ENCODE measurements at regions not wholly inside any gene's neighbourhood (a gene's known extent, or its start where the extent isn't known, plus 50 kb on each side); places are given as distances from the start of the nearest gene placed in this dataset.

DNA sequence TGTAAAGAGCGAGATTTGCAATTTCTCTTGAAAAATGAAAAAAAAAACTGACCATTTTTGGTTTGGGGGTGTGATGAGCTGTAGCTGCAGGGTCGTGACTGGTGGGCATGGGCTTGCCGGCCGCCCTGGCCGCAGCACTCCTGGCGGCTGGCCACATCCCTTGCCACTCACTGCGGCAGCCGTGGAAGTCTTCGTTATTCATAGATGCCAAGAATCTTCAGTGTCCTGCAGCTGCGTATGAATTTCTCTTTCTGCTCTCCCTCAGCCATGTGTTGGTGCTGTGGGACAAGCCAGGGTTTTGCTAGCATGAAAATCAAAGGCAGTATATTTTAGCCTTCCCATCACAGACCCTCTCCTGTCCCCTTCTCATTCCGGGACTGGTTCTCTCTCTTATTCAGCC, 151.7 kb upstream of the TSHZ3 start:
- no peak overlapping the region for H2BK120ac ChIP-seq (ENCODE audit: insufficient read depth, low read length, poor library complexity)
- H3K14ac ChIP-seq (ENCODE audit: low read length) = no peak overlapping the region
- H2AK5ac ChIP-seq (ENCODE audit: low read length) = no peak overlapping the region
- no peak overlapping the region for H3K27ac ChIP-seq (ENCODE audit: low read depth, low read length)
- WGBS (ENCODE audit: extremely low coverage, insufficient coverage, insufficient read length) = no CpG with 5 or more reads among the region's 11 CpGs
- no peak overlapping the region for H4K12ac ChIP-seq (ENCODE audit: low read depth, low read length)
- no peak for DNase-seq
- no peaks in the 10 kb centered on the region for H3K27me3 ChIP-seq (ENCODE audit: insufficient read depth, low read length)
- no peak overlapping the region for H2BK5ac ChIP-seq (ENCODE audit: low read depth, low read length, poor library complexity)
- H3K36me3 ChIP-seq (ENCODE audit: control insufficient read depth in 1 of 2, insufficient read depth in 2 of 2, low read length in 2 of 2) = no peaks in the 10 kb centered on the region
- peaks cover 5% of the 10 kb centered on the region for H3K9me3 ChIP-seq (ENCODE audit: insufficient read depth, low read depth, low read length)
- H2BK12ac ChIP-seq (ENCODE audit: low read length) = no peak overlapping the region
- H3K4me3 ChIP-seq (ENCODE audit: low read depth, low read length) = no peak overlapping the region
- H4K8ac ChIP-seq (ENCODE audit: low read depth, low read length) = no peak overlapping the region
- no peak overlapping the region for H3K9ac ChIP-seq (ENCODE audit: low read length)
- H3K4ac ChIP-seq (ENCODE audit: low read depth, low read length) = no peak overlapping the region
- H3K4me1 ChIP-seq (ENCODE audit: control insufficient read depth in 1 of 2, insufficient read depth in 2 of 2, low read length in 2 of 2) = no peaks in the 10 kb centered on the region
- H3K79me1 ChIP-seq (ENCODE audit: low read length) = no peaks in the 10 kb centered on the region
- no peaks in the 10 kb centered on the region for H3K79me2 ChIP-seq (ENCODE audit: control insufficient read depth, insufficient read depth, low read length, poor library complexity)
- no peak overlapping the region for H2AFZ ChIP-seq (ENCODE audit: insufficient read depth, low read length, poor library complexity)
- no peak overlapping the region for H3K18ac ChIP-seq (ENCODE audit: low read length)
- no peak overlapping the region for H3K4me2 ChIP-seq (ENCODE audit: low read length)
- no peak overlapping the region for H3K23ac ChIP-seq (ENCODE audit: low read length)
- no peak overlapping the region for H4K91ac ChIP-seq (ENCODE audit: low read depth, low read length)

DNA sequence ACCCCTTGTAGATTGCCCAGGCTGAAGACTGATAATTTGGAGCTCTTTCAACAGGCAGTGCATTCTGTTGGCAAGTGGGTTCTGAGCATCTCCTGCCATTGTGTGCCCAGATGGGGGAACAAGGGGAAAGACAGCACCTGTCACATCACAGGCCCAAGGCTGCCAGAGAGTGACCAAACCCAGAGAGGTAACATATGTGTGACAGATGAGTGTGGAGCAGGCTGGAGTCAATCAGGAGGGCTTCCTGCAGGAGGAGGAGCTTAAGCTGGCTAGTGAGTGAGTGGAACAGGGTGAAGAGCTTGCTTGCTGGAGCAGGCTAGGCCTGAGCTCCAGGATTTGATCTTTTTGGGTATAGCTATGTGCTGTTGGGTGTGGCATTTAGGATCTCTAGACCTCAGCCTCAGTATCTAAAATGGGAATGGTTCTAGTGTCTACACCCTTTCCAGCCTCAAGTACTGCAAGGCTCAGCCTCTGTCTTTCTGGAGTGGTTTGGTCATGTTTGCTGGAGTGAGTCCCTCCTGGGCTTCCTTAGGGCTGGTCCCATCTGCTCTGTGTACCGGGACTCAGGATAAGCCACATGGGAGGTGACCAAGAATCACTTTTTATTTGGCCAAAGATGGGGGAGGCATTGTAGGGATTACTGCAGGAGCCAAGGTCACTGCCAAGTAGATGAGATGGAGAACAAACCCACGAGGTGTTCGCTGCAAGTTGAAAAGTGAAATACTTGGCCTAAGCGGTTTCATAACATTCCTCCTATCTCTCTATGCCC, 152.4 kb upstream of the TSHZ3 start:
- DNase-seq = no peak
- Histone ChIP-seq H3K4me2 (ENCODE audit: low read length) (no peak overlapping the region), H4K8ac (ENCODE audit: low read depth, low read length) (no peak overlapping the region), H3K9ac (ENCODE audit: low read length) (no peak overlapping the region), H3K36me3 (ENCODE audit: control insufficient read depth in 1 of 2, insufficient read depth in 2 of 2, low read length in 2 of 2) (no peaks in the 10 kb centered on the region), H3K27me3 (ENCODE audit: insufficient read depth, low read length) (no peaks in the 10 kb centered on the region), H3K4me1 (ENCODE audit: control insufficient read depth in 1 of 2, insufficient read depth in 2 of 2, low read length in 2 of 2) (no peaks in the 10 kb centered on the region), H4K91ac (ENCODE audit: low read depth, low read length) (no peak overlapping the region), H3K4me3 (ENCODE audit: low read depth, low read length) (no peak overlapping the region), H2BK120ac (ENCODE audit: insufficient read depth, low read length, poor library complexity) (no peak overlapping the region), H3K14ac (ENCODE audit: low read length) (no peak overlapping the region), H2BK5ac (ENCODE audit: low read depth, low read length, poor library complexity) (no peak overlapping the region), H4K12ac (ENCODE audit: low read depth, low read length) (no peak overlapping the region), H3K18ac (ENCODE audit: low read length) (no peak overlapping the region), H3K4ac (ENCODE audit: low read depth, low read length) (no peak overlapping the region), H3K79me2 (ENCODE audit: control insufficient read depth, insufficient read depth, low read length, poor library complexity) (no peaks in the 10 kb centered on the region), H2BK12ac (ENCODE audit: low read length) (no peak overlapping the region), H3K79me1 (ENCODE audit: low read length) (no peaks in the 10 kb centered on the region), H3K27ac (ENCODE audit: low read depth, low read length) (no peak overlapping the region), H2AFZ (ENCODE audit: insufficient read depth, low read length, poor library complexity) (no peak overlapping the region), H2AK5ac (ENCODE audit: low read length) (no peak overlapping the region), H3K9me3 (ENCODE audit: insufficient read depth, low read depth, low read length) (peaks cover 5% of the 10 kb centered on the region), H3K23ac (ENCODE audit: low read length) (no peak overlapping the region)
- WGBS (ENCODE audit: extremely low coverage, insufficient coverage, insufficient read length) = no CpG with 5 or more reads among the region's 4 CpGs

DNA sequence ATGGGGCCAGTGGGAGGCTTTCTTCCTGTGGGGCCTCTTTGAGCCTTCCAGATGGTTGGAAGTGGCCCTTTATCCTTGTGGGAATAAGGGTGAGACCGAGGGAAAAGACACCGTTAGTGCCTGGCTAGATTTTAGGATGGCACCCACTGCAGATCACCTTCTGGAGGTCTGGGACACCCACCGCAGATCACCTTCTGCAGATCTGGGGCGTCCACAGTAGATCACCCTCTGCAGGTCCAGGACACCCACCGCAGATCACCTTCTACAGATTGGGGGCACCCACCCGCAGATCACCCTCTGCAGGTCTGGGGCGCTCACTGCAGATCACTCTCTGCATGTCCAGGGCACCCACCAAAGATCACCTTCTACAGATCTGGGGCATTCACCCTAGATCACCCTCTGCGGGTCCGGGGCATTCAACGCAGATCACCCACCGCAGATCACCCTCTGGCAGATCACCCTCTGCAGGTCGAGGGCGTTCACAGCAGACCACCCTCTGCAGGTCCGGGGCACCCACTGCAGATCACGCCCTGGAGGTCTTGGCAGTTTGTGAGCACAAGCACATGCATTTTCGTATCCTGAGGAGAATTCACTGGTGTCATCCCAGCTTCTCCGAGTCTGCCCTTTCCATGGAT, 153.4 kb upstream of the TSHZ3 start:
- Histone ChIP-seq H3K27ac (ENCODE audit: low read depth, low read length) (no peak overlapping the region), H3K4me1 (ENCODE audit: control insufficient read depth in 1 of 2, insufficient read depth in 2 of 2, low read length in 2 of 2) (no peaks in the 10 kb centered on the region), H3K79me1 (ENCODE audit: low read length) (no peaks in the 10 kb centered on the region), H4K8ac (ENCODE audit: low read depth, low read length) (no peak overlapping the region), H2BK120ac (ENCODE audit: insufficient read depth, low read length, poor library complexity) (no peak overlapping the region), H3K36me3 (ENCODE audit: control insufficient read depth in 1 of 2, insufficient read depth in 2 of 2, low read length in 2 of 2) (no peaks in the 10 kb centered on the region), H2AK5ac (ENCODE audit: low read length) (no peak overlapping the region), H3K27me3 (ENCODE audit: insufficient read depth, low read length) (no peaks in the 10 kb centered on the region), H3K14ac (ENCODE audit: low read length) (no peak overlapping the region), H3K79me2 (ENCODE audit: control insufficient read depth, insufficient read depth, low read length, poor library complexity) (no peaks in the 10 kb centered on the region), H3K9me3 (ENCODE audit: insufficient read depth, low read depth, low read length) (peaks cover 5% of the 10 kb centered on the region), H2BK5ac (ENCODE audit: low read depth, low read length, poor library complexity) (no peak overlapping the region), H2BK12ac (ENCODE audit: low read length) (no peak overlapping the region), H4K91ac (ENCODE audit: low read depth, low read length) (no peak overlapping the region), H3K18ac (ENCODE audit: low read length) (no peak overlapping the region), H2AFZ (ENCODE audit: insufficient read depth, low read length, poor library complexity) (no peak overlapping the region), H3K4ac (ENCODE audit: low read depth, low read length) (no peak overlapping the region), H3K4me2 (ENCODE audit: low read length) (no peak overlapping the region), H3K9ac (ENCODE audit: low read length) (no peak overlapping the region), H3K23ac (ENCODE audit: low read length) (no peak overlapping the region), H3K4me3 (ENCODE audit: low read depth, low read length) (no peak overlapping the region), H4K12ac (ENCODE audit: low read depth, low read length) (no peak overlapping the region)
- DNase-seq = no peak
- no CpG with 5 or more reads among the region's 17 CpGs for WGBS (ENCODE audit: extremely low coverage, insufficient coverage, insufficient read length)

DNA sequence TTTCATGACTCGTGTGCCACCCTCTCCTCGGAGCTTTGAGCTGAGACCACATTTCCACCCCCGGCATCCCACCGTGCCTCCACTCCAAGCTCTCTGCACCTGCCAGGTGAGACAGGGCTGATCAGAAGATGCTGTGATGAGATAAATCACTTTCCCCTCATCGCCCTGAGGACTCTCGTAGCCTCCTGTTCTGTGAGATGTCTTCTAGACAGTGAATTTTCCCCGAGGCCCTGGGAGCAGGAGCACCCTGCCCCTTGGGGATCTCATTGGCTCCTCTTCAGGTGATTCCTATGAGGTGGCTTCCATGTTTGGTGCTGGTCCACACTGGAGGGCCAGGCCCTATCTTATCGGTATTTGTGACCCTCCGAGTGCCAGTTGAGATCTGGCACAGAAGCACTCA, 154.0 kb upstream of the TSHZ3 start:
- H3K4me1 ChIP-seq (ENCODE audit: control insufficient read depth in 1 of 2, insufficient read depth in 2 of 2, low read length in 2 of 2) = no peaks in the 10 kb centered on the region
- no peak for DNase-seq
- H3K27ac ChIP-seq (ENCODE audit: low read depth, low read length) = no peak overlapping the region
- H2BK5ac ChIP-seq (ENCODE audit: low read depth, low read length, poor library complexity) = no peak overlapping the region
- no peak overlapping the region for H4K8ac ChIP-seq (ENCODE audit: low read depth, low read length)
- no peak overlapping the region for H4K91ac ChIP-seq (ENCODE audit: low read depth, low read length)
- no peaks in the 10 kb centered on the region for H3K27me3 ChIP-seq (ENCODE audit: insufficient read depth, low read length)
- no peaks in the 10 kb centered on the region for H3K79me1 ChIP-seq (ENCODE audit: low read length)
- H3K36me3 ChIP-seq (ENCODE audit: control insufficient read depth in 1 of 2, insufficient read depth in 2 of 2, low read length in 2 of 2) = no peaks in the 10 kb centered on the region
- H2BK12ac ChIP-seq (ENCODE audit: low read length) = no peak overlapping the region
- no peak overlapping the region for H3K9ac ChIP-seq (ENCODE audit: low read length)
- no peak overlapping the region for H2BK120ac ChIP-seq (ENCODE audit: insufficient read depth, low read length, poor library complexity)
- no CpG with 5 or more reads among the region's 9 CpGs for WGBS (ENCODE audit: extremely low coverage, insufficient coverage, insufficient read length)
- H3K9me3 ChIP-seq (ENCODE audit: insufficient read depth, low read depth, low read length) = peaks cover 5% of the 10 kb centered on the region
- H2AFZ ChIP-seq (ENCODE audit: insufficient read depth, low read length, poor library complexity) = no peak overlapping the region
- H3K14ac ChIP-seq (ENCODE audit: low read length) = no peak overlapping the region
- no peak overlapping the region for H4K12ac ChIP-seq (ENCODE audit: low read depth, low read length)
- no peak overlapping the region for H3K4ac ChIP-seq (ENCODE audit: low read depth, low read length)
- no peak overlapping the region for H3K4me2 ChIP-seq (ENCODE audit: low read length)
- no peak overlapping the region for H3K23ac ChIP-seq (ENCODE audit: low read length)
- H3K79me2 ChIP-seq (ENCODE audit: control insufficient read depth, insufficient read depth, low read length, poor library complexity) = no peaks in the 10 kb centered on the region
- no peak overlapping the region for H3K18ac ChIP-seq (ENCODE audit: low read length)
- no peak overlapping the region for H3K4me3 ChIP-seq (ENCODE audit: low read depth, low read length)
- H2AK5ac ChIP-seq (ENCODE audit: low read length) = no peak overlapping the region
